ENCODE measurements at regions not wholly inside any gene's neighbourhood (a gene's known extent, or its start where the extent isn't known, plus 50 kb on each side); places are given as distances from the start of the nearest gene placed in this dataset.

DNA sequence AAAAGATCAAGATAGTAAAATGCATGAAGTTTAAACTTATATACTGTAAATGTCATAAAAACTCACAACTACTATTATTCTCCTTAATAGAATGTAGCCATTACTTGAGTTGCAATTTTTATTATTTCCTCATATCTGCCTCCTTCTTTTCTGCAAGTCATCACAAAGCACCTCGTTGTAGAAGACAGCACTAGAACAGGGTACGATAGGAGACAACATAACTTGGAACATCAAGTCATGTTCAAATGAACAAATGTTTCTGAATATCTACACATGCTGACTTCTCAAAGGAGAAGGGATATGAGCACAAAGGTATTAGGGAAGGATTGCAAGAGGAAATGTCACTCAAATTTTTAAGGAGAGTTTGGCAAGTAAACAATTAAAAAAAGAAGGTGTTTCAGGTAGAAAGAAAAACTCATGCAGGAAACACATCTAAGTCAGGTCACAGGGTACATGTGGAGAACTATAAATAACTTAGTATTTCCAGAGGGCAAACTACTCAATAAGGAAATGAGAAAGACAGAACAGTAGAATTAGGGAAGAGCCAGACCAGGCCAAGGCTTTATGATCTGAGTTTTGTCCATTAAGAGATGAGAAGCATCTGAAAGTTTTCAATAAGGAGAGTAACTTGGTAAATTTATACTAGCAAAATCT lies 186.7 kb downstream of the CRPPA start:
- Histone ChIP-seq H3K9me3 (peaks cover 15% of the 10 kb centered on the region), H3K4me1 (no peaks in the 10 kb centered on the region), H3K36me3 (no peaks in the 10 kb centered on the region), H3K4me2 (no peak overlapping the region), H4K20me1 (no peaks in the 10 kb centered on the region), H3K9ac (no peak overlapping the region), H3K27me3 (no peaks in the 10 kb centered on the region), H3K27ac (no peak overlapping the region), H3K4me3 (no peak overlapping the region)
- TF ChIP-seq Cebpa-rat (IDR thresholded peaks at IDR 0.05): no peak

DNA sequence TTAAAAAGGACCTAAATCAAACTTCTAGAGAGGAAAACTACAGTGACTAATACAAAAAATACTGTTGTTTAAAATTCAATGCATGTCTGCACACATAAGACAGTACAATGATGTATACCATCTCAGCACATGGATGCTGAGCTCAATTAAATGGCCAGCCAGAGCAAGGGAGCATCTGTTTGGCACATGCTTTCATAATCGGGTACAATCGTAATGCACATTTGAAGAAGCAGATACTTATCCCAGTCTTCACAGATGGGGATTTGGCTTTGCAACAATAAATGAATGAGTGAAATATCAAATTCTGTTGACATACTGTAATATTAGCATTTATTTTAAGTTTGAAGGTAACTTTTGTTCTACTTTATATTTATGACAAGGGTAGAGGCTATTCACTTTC lies 187.8 kb downstream of the CRPPA start:
- H3K27me3 ChIP-seq: no peaks in the 10 kb centered on the region
- H4K20me1 ChIP-seq: no peaks in the 10 kb centered on the region
- H3K4me1 ChIP-seq: no peaks in the 10 kb centered on the region
- no peak overlapping the region for H3K4me2 ChIP-seq
- H3K4me3 ChIP-seq: no peak overlapping the region
- no peak overlapping the region for H3K27ac ChIP-seq
- H3K9me3 ChIP-seq: peaks cover 16% of the 10 kb centered on the region
- no peaks in the 10 kb centered on the region for H3K36me3 ChIP-seq
- no peak overlapping the region for H3K9ac ChIP-seq
- TF ChIP-seq Cebpa-rat (IDR thresholded peaks at IDR 0.05): no peak

DNA sequence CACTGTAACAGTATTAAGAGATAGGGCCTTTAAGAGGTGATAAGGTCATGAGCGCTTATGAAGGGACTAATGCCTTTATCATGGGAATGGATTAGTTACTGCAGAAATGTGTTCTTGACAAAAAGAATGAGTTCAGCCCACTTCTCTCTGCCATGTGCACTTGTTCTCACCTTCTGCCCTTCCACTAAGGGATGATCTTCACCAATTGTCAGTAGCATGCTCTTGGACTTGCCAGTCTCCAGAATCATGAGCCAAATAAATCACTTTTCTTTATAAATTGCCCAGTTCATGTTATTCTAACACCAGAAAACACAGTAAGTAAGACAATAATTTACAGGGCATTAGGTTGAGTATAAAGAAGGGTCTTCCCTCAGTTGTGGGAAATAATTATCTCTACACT lies 189.1 kb downstream of the CRPPA start:
- Histone ChIP-seq H3K4me2 (no peak overlapping the region), H3K4me3 (no peak overlapping the region), H3K9ac (no peak overlapping the region), H4K20me1 (no peaks in the 10 kb centered on the region), H3K36me3 (no peaks in the 10 kb centered on the region), H3K27me3 (no peaks in the 10 kb centered on the region), H3K9me3 (peaks cover 16% of the 10 kb centered on the region), H3K4me1 (no peaks in the 10 kb centered on the region), H3K27ac (no peak overlapping the region)
- TF ChIP-seq Cebpa-rat (IDR thresholded peaks at IDR 0.05): no peak

DNA sequence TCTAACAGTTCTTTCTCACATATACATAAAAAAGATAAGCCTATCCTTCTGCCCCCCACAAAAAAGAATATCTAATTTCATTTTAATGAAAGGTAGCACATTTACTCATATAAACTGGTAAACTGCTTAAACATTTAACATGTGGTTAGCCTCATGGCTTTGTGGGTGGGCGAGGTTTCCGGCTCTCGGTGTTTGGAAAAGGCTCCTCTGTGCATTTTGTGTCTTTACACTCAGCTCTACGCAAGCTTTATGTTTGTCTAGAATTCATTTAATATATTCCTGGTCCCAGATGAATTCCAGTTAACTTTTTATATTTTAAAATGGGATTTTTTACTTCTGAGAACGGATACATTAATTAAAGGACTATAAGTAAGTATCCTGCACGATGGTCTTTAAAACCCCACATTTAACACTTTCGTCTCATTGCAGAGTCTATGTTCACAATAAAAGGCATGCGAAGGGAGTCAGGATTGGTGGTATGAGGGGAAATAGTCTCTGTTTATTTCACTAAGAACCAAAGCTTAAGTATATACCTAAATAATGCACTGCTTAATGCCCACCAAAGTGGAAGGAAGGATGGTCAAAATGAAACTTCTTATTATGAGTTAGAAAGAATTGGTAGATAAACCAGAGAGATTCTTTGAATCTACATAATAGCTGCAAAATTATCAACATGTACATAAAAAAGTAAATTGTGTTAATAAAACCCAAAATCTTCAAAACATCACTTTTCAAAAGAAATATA lies 197.2 kb downstream of the CRPPA start:
- Histone ChIP-seq H3K4me3 (no peak overlapping the region), H3K4me1 (no peaks in the 10 kb centered on the region)

DNA sequence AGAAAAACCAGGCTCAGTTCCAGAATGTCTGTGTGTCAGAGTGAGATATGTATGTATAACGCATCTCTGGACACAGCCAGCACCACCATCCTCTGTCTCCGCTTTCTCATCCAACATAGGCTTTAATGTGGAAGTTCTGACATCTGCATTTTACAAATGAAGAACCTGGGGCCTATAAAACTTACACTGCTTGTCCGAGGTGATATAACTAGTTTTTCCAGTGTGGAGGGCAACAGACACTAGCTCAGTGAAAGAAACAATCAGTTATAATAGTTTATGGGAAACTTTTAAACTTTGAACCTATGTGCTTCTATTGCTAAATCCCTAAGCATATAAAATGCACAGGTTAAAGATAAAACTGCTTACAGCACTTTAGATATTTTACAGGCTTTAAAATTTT lies 208.7 kb downstream of the CRPPA start:
- H4K20me1 ChIP-seq: no peaks in the 10 kb centered on the region
- H3K4me1 ChIP-seq: no peaks in the 10 kb centered on the region
- no peak for TF ChIP-seq Cebpa-rat (IDR thresholded peaks at IDR 0.05)
- no peaks in the 10 kb centered on the region for H3K27me3 ChIP-seq
- H3K4me2 ChIP-seq: no peak overlapping the region
- H3K4me3 ChIP-seq: no peak overlapping the region
- no peak overlapping the region for H3K9ac ChIP-seq
- H3K9me3 ChIP-seq: no peaks in the 10 kb centered on the region
- no peak overlapping the region for H3K27ac ChIP-seq
- H3K36me3 ChIP-seq: no peaks in the 10 kb centered on the region

More for the DNA sequence above, 197.2 kb downstream of the CRPPA start:
- Histone ChIP-seq H3K27me3 (no peaks in the 10 kb centered on the region), H3K36me3 (no peaks in the 10 kb centered on the region), H4K20me1 (no peaks in the 10 kb centered on the region), H3K27ac (no peak overlapping the region), H3K9ac (no peak overlapping the region), H3K9me3 (no peaks in the 10 kb centered on the region), H3K4me2 (no peak overlapping the region)
- no peak for TF ChIP-seq Cebpa-rat (IDR thresholded peaks at IDR 0.05)

DNA sequence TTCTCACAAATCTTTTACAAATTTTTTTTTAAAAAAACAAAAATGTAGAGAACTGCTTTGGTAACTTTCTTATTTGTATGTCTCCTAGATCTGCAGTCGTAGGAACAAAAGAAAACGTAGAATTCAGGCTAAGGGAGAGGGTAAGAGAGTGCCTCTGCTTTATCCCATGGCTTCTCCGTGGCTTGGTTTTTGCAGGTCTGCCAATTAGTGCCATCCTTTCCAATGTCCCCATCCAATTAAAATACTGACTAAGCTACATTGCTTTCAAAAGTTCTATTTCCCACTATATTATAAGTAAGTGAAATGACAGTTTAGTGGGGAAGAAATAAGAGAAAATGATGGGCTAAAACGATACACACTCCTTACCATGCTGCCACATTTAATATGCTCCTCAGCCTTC lies 209.3 kb downstream of the CRPPA start:
- Histone ChIP-seq H3K27ac (no peak overlapping the region), H3K36me3 (no peaks in the 10 kb centered on the region), H3K4me2 (no peak overlapping the region), H3K4me1 (no peaks in the 10 kb centered on the region), H4K20me1 (no peaks in the 10 kb centered on the region), H3K9me3 (no peaks in the 10 kb centered on the region), H3K27me3 (no peaks in the 10 kb centered on the region), H3K4me3 (no peak overlapping the region), H3K9ac (no peak overlapping the region)
- TF ChIP-seq Cebpa-rat (IDR thresholded peaks at IDR 0.05): no peak

DNA sequence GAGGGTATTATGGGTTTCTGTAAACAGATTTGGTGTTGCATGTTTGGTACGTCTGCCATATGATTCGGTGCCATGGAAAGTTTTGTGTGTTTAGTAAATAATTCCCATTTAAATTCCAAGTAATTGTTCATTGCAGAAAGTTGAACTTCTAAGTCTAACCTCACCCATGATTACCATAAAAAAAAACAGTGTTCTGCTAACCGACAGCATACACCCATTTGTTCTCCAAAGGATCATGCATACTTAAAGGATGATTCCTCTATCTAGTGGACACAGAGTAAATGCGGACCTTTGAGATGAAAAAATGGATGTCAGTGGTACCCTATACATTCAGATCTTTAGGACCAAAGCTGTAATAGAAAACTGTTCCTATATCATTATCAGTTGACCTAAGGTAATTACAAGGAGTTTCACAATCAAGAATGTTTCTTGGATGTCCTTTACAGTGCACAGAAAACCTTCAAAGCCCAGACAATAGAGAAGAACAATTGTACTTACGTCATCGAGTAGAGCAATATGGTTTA lies 209.9 kb downstream of the CRPPA start:
- Histone ChIP-seq H3K36me3 (no peaks in the 10 kb centered on the region), H3K4me1 (no peaks in the 10 kb centered on the region), H4K20me1 (no peaks in the 10 kb centered on the region)

DNA sequence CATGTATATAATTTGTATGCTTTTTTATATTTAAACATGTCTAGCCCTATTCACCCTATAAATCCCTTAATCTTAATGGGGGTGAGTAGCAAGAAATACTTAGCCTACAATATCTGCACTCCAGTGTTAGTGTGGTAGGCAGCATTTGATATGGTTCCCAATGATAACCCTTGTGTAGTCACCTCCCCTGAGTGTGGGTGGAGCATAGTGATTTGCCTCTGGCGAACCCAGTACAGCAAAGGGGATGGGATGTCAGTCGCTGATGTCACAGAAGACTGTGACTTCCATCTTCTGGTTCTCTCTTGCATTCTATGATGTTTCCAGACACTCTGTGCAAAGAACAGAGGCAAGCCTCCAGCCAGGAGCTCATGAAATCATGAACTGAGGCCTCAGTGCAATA lies 211.2 kb downstream of the CRPPA start:
- Histone ChIP-seq H4K20me1 (no peaks in the 10 kb centered on the region), H3K36me3 (no peaks in the 10 kb centered on the region), H3K9me3 (no peaks in the 10 kb centered on the region), H3K27me3 (no peaks in the 10 kb centered on the region), H3K9ac (no peak overlapping the region), H3K4me2 (no peak overlapping the region), H3K27ac (no peak overlapping the region), H3K4me3 (no peak overlapping the region), H3K4me1 (no peaks in the 10 kb centered on the region)
- no peak for TF ChIP-seq Cebpa-rat (IDR thresholded peaks at IDR 0.05)

More for the DNA sequence above, 209.9 kb downstream of the CRPPA start:
- Histone ChIP-seq H3K27me3 (no peaks in the 10 kb centered on the region), H3K4me3 (no peak overlapping the region), H3K27ac (no peak overlapping the region), H3K9ac (no peak overlapping the region), H3K4me2 (no peak overlapping the region), H3K9me3 (no peaks in the 10 kb centered on the region)
- TF ChIP-seq Cebpa-rat (IDR thresholded peaks at IDR 0.05): no peak

DNA sequence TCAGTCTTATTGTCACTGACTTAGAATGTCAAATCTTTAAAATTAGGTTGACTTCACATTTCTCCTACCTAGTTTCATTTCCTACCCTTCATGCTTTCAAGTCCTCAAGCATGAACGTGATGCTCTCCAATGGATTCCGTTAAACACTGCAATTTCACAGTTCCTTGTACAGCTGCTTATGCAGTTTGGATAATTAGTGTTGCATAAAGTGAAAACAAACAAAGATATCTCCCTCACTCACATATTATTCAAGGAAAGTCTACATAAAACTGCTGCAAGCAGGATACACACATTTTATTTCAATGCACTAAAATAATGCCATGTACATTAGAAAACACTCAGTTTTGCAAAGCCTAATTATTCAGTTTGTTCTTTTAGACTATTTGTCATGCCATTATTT lies 214.0 kb downstream of the CRPPA start:
- Histone ChIP-seq H3K27me3 (no peaks in the 10 kb centered on the region), H3K4me3 (no peak overlapping the region), H3K36me3 (no peaks in the 10 kb centered on the region), H4K20me1 (no peaks in the 10 kb centered on the region), H3K9me3 (no peaks in the 10 kb centered on the region), H3K27ac (no peak overlapping the region), H3K9ac (no peak overlapping the region), H3K4me1 (no peaks in the 10 kb centered on the region), H3K4me2 (no peak overlapping the region)
- TF ChIP-seq Cebpa-rat (IDR thresholded peaks at IDR 0.05): no peak

DNA sequence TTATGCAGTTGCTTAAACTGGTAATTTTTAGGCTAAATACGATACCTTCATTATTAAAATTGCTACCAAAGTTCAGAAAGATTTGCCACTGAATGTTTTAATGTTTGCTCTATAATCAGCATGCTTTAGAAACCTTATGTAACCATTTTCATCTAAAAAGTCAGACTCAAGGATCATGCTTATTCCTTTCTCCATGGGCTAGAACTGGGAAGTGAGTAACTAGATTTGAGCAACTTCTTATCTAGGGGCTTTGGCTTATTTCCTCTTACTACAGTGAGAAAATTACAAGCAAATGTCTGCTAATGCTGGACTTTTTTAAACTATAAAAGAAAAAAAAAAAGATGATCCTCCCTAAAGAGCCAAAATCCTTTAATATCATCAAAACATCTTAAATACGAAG lies 215.9 kb downstream of the CRPPA start:
- Histone ChIP-seq H3K27ac (no peak overlapping the region), H3K9ac (no peak overlapping the region), H3K4me3 (no peak overlapping the region), H3K4me1 (no peaks in the 10 kb centered on the region), H3K27me3 (no peaks in the 10 kb centered on the region), H3K4me2 (no peak overlapping the region), H4K20me1 (no peaks in the 10 kb centered on the region), H3K36me3 (no peaks in the 10 kb centered on the region), H3K9me3 (peaks cover 5% of the 10 kb centered on the region; the same call in 1 of the 2 replicates)
- TF ChIP-seq Cebpa-rat (IDR thresholded peaks at IDR 0.05): no peak
